ENCODE measurements at regions not wholly inside any gene's neighbourhood (a gene's known extent, or its start where the extent isn't known, plus 50 kb on each side); places are given as distances from the start of the nearest gene placed in this dataset.

GRCh38 chr9:104319198-104319597 is 184.9 kb upstream of the OR13F1 start:
- TF ChIP-seq, protein P1, sequence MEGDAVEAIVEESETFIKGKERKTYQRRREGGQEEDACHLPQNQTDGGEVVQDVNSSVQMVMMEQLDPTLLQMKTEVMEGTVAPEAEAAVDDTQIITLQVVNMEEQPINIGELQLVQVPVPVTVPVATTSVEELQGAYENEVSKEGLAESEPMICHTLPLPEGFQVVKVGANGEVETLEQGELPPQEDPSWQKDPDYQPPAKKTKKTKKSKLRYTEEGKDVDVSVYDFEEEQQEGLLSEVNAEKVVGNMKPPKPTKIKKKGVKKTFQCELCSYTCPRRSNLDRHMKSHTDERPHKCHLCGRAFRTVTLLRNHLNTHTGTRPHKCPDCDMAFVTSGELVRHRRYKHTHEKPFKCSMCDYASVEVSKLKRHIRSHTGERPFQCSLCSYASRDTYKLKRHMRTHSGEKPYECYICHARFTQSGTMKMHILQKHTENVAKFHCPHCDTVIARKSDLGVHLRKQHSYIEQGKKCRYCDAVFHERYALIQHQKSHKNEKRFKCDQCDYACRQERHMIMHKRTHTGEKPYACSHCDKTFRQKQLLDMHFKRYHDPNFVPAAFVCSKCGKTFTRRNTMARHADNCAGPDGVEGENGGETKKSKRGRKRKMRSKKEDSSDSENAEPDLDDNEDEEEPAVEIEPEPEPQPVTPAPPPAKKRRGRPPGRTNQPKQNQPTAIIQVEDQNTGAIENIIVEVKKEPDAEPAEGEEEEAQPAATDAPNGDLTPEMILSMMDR (IDR thresholded peaks at IDR 0.05; ENCODE audit: low read depth, low read length): no peak
- TF ChIP-seq POLR2A (IDR thresholded peaks at IDR 0.05; ENCODE audit: extremely low read depth, insufficient read length) (no peak), MYC (IDR thresholded peaks at IDR 0.05; ENCODE audit: low read depth, low read length) (no peak)
